WTC11 (cell line): ENCODE measurements at regions not wholly inside any gene's neighbourhood (a gene's known extent, or its start where the extent isn't known, plus 50 kb on each side); places are given as distances from the start of the nearest gene placed in this dataset.

Experiments used
- ATAC-seq: fragments of 200-7000 bp; cut with Tn5 transposase; 2 replicates; pipeline ENCODE4 v1.10.0; 2021; ENCODE audit warnings: mild to moderate bottlenecking, moderate library complexity
- CTCF ChIA-PET: fragments of 300-600 bp; sonication (Branson Sonifier 250); formaldehyde crosslinking; loops from one replicate; lab custom pipeline; 2021; ENCODE audit warnings: antibody characterized with exemption; lab: Charles Lee
- POLR2A ChIA-PET: fragments of 350-600 bp; sonication (Branson Sonifier 250); formaldehyde crosslinking; loops from one replicate; lab custom pipeline; 2021; ENCODE audit warnings: antibody characterized with exemption; lab: Charles Lee
- DNase-seq: peaks from one replicate; pipeline ENCODE4 v3.0.0; 2021; ENCODE audit warnings: low spot score
- H3K27ac Mint-ChIP-seq: 2 replicates; pipeline ENCODE4 v1.8.0; 2021; ENCODE audit warnings: mixed read lengths
- H3K27me3 Mint-ChIP-seq: 2 replicates; pipeline ENCODE4 v1.8.0; 2021; ENCODE audit warnings: low read depth, mild to moderate bottlenecking, moderate library complexity, mixed read lengths
- H3K36me3 Mint-ChIP-seq: 2 replicates; pipeline ENCODE4 v1.8.0; 2021; ENCODE audit warnings: mixed read lengths
- H3K4me1 Mint-ChIP-seq: 2 replicates; pipeline ENCODE4 v1.8.0; 2022; ENCODE audit warnings: mixed read lengths
- H3K4me3 Mint-ChIP-seq: 2 replicates; pipeline ENCODE4 v1.8.0; 2021; ENCODE audit warnings: mild to moderate bottlenecking, moderate library complexity, mixed read lengths
- H3K9me3 Mint-ChIP-seq: 2 replicates; pipeline ENCODE4 v1.8.0; 2021; ENCODE audit warnings: mixed read lengths
- ATF3 ChIP-seq: sonication (generic); formaldehyde crosslinking; conservative IDR thresholded peaks from 2 replicates; pipeline ENCODE4 v1.8.1; 2022; ENCODE audit warnings: mild to moderate bottlenecking, missing genetic modification reagents
- E2F1 ChIP-seq: sonication (generic); formaldehyde crosslinking; IDR thresholded peaks from 2 replicates; pipeline ENCODE4 v1.8.0; 2022; ENCODE audit warnings: mild to moderate bottlenecking, missing genetic modification reagents
- EMX1 ChIP-seq: fragments of 250-450 bp; sonication (Bioruptor Pico); IDR thresholded peaks from 2 replicates; pipeline ENCODE4 v1.8.0; 2021; ENCODE audit warnings: mild to moderate bottlenecking
- ETV6 ChIP-seq: sonication (generic); formaldehyde crosslinking; IDR thresholded peaks from 2 replicates; pipeline ENCODE4 v1.8.1; 2022; ENCODE audit warnings: mild to moderate bottlenecking, missing genetic modification reagents
- IRF1 ChIP-seq: sonication (generic); formaldehyde crosslinking; IDR thresholded peaks from 2 replicates; pipeline ENCODE4 v1.8.0; 2023; ENCODE audit warnings: missing genetic modification reagents
- JUN ChIP-seq: sonication (generic); formaldehyde crosslinking; IDR thresholded peaks from 2 replicates; pipeline ENCODE4 v1.8.0; 2023; ENCODE audit warnings: mild to moderate bottlenecking, missing genetic modification reagents
- NFE2L1 ChIP-seq: sonication (generic); formaldehyde crosslinking; IDR thresholded peaks from 2 replicates; pipeline ENCODE4 v1.8.1; 2023; ENCODE audit warnings: missing genetic modification reagents
- NFYB ChIP-seq: sonication (generic); formaldehyde crosslinking; conservative IDR thresholded peaks from 2 replicates; pipeline ENCODE4 v1.8.0; 2022; ENCODE audit warnings: low read depth, missing genetic modification reagents
- OVOL2 ChIP-seq: fragments of 250-450 bp; sonication (Bioruptor Pico); IDR thresholded peaks from 2 replicates; pipeline ENCODE4 v1.9.0; 2021; ENCODE audit warnings: mild to moderate bottlenecking, borderline replicate concordance
- RELA ChIP-seq: sonication (generic); formaldehyde crosslinking; IDR thresholded peaks from 2 replicates; pipeline ENCODE4 v1.8.1; 2022; ENCODE audit warnings: missing genetic modification reagents, mild to moderate bottlenecking, borderline replicate concordance
- SOX15 ChIP-seq: fragments of 250-450 bp; sonication (Bioruptor Pico); IDR thresholded peaks from 2 replicates; pipeline ENCODE4 v1.9.0; 2021; ENCODE audit warnings: mild to moderate bottlenecking
- TCF7 ChIP-seq: sonication (generic); formaldehyde crosslinking; IDR thresholded peaks from 2 replicates; pipeline ENCODE4 v1.8.0; 2022; ENCODE audit warnings: mild to moderate bottlenecking, low read depth, missing genetic modification reagents, moderate library complexity
- USF1 ChIP-seq: sonication (generic); formaldehyde crosslinking; IDR thresholded peaks from 2 replicates; pipeline ENCODE4 v1.8.0; 2022; ENCODE audit warnings: mild to moderate bottlenecking, missing genetic modification reagents
- ZNF138 ChIP-seq: sonication (generic); formaldehyde crosslinking; conservative IDR thresholded peaks from 2 replicates; pipeline ENCODE4 v1.8.1; 2022; ENCODE audit warnings: mild to moderate bottlenecking, moderate library complexity, missing genetic modification reagents
- ZNF671 ChIP-seq: fragments of 250-450 bp; sonication (Bioruptor Pico); IDR thresholded peaks from 2 replicates; pipeline ENCODE4 v1.8.0; 2021; ENCODE audit warnings: mild to moderate bottlenecking
- TF ChIP-seq, protein P1 (sequence below): sonication (generic); formaldehyde crosslinking; IDR thresholded peaks from 2 replicates; pipeline ENCODE4 v1.8.1; 2022; ENCODE audit warnings: mild to moderate bottlenecking, missing genetic modification reagents, moderate library complexity, borderline replicate concordance
- TF ChIP-seq, protein P2 (sequence below): sonication (generic); formaldehyde crosslinking; IDR thresholded peaks from 2 replicates; pipeline ENCODE4 v1.8.1; 2022; ENCODE audit warnings: low read depth, mild to moderate bottlenecking, moderate library complexity, missing genetic modification reagents, borderline replicate concordance

DNA sequence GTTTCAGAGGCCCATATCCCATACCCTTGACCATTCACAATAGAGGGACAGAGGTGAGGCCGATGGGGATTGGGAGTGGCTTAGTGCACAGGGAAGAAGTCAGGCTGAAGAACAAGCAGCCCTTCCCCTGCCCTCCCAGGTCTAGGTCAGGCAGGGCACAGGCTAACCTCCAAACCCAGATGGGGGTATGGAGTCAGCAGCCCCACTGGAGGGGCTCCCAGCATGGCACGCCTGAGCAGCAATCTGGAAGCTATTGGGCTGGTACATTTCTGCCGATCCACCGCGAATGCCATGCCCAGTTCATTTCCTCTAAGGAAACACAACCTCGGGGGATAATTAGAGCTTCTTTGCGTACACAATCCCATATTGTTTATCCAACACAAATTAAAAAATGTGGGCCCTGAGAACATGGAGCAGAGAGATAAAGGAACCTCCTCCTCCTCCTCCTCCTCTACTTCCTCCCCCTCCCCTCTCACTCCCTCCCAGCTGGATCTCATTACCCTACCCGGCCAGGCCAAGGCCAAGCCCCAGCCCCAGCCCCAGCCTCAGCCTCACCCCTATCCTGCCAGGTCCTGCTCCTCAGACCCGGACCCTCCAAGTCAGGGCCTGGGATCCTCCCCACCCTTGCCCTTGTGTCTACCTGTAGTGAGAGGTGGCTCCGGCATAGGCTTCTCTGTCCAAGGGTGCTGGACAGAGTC is 83.0 kb downstream of the PJA1 start (continued):
- no peak for TF ChIP-seq EMX1 (CRISPR knock-in tag)
- TF ChIP-seq, protein P1, sequence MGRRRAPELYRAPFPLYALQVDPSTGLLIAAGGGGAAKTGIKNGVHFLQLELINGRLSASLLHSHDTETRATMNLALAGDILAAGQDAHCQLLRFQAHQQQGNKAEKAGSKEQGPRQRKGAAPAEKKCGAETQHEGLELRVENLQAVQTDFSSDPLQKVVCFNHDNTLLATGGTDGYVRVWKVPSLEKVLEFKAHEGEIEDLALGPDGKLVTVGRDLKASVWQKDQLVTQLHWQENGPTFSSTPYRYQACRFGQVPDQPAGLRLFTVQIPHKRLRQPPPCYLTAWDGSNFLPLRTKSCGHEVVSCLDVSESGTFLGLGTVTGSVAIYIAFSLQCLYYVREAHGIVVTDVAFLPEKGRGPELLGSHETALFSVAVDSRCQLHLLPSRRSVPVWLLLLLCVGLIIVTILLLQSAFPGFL (CRISPR knock-in tag) = no peak

DNA sequence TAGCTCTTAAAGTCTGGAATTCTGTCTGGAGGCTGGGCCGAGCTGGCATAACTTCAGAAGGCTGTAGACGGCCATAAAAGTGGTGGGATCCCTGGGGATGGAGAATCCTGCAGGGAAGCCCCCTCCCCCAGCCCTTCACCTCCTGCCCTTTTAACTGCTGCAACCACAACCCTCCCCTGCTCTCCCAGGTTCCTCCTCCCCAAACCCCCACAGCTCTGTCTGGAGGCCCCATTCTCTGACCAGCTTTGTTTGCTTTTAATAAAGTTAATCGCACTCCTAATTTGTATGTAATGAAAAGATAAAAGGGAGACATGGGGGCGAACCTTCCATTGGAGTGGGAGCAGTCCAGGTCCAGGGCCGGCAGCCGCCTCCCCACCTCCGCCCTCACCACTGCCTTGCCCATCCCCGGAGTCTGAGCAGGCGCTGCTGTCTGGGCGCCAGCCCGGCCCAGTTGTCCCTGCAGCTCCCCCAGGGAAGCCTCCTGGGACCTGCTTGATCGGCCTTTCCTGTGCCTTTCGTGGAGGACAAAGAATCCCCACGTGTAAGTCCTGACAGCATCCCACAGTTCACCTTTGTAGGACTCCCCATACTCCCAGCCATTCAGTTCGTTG is 84.3 kb downstream of the PJA1 start:
- no peak overlapping the region for H3K27ac Mint-ChIP-seq
- ChIA-PET CTCF (interaction anchor here (1.5 to 1.7 kb wide), 3 partner anchors 13 to 307 kb away, joined by 4 to 10 read pairs (median 5); no protein-coding TSS in a partner anchor), POLR2A (no interaction called here)
- no peak overlapping the region for H3K4me3 Mint-ChIP-seq
- H3K27me3 Mint-ChIP-seq = 0 out of 2 replicates have a peak, but pooled peaks cover 2% of the 10 kb centered on the region
- DNase-seq (no peak), ATAC-seq (peak; percentile 30; the same call in 1 of the 2 replicates)
- no peaks in the 10 kb centered on the region for H3K9me3 Mint-ChIP-seq
- TF ChIP-seq TCF7 (CRISPR knock-in tag) = no peak
- no peak for TF ChIP-seq ZNF671
- no peak for TF ChIP-seq SOX15 (CRISPR knock-in tag)
- no peak for TF ChIP-seq NFYB (CRISPR knock-in tag)
- TF ChIP-seq RELA = no peak
- TF ChIP-seq ETV6 (CRISPR knock-in tag) = no peak
- no peak for TF ChIP-seq USF1 (CRISPR knock-in tag)
- TF ChIP-seq IRF1 (CRISPR knock-in tag) = no peak
- no peak for TF ChIP-seq ZNF138 (CRISPR knock-in tag)
- TF ChIP-seq, protein P1 (CRISPR knock-in tag) = no peak
- TF ChIP-seq NFE2L1 (CRISPR knock-in tag) = no peak
- no peak for TF ChIP-seq JUN (CRISPR knock-in tag)
- TF ChIP-seq OVOL2 (CRISPR knock-in tag) = no peak
- TF ChIP-seq, protein P2, sequence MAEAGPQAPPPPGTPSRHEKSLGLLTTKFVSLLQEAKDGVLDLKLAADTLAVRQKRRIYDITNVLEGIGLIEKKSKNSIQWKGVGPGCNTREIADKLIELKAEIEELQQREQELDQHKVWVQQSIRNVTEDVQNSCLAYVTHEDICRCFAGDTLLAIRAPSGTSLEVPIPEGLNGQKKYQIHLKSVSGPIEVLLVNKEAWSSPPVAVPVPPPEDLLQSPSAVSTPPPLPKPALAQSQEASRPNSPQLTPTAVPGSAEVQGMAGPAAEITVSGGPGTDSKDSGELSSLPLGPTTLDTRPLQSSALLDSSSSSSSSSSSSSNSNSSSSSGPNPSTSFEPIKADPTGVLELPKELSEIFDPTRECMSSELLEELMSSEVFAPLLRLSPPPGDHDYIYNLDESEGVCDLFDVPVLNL = no peak
- no peak for TF ChIP-seq ATF3 (CRISPR knock-in tag)
- TF ChIP-seq E2F1 (CRISPR knock-in tag) = no peak
- H3K4me1 Mint-ChIP-seq = peaks cover 17% of the 10 kb centered on the region
- no peaks in the 10 kb centered on the region for H3K36me3 Mint-ChIP-seq
